Astrocyte of the cerebellum (primary cell): ENCODE measurements at regions not wholly inside any gene's neighbourhood (a gene's known extent, or its start where the extent isn't known, plus 50 kb on each side); places are given as distances from the start of the nearest gene placed in this dataset.

Experiments used
- DNase-seq: peaks from one replicate; pipeline ENCODE4 v3.0.0-alpha.2; 2011; ENCODE audit warnings: low read depth
- H3K4me3 ChIP-seq: 2 replicates; pipeline ENCODE4 v1.5.1; 2011; ENCODE audit warnings: mild to moderate bottlenecking, low read depth, low read length, moderate library complexity
- in situ Hi-C: cut with HindIII; loops from 2 replicates; pipeline ENCODE4 v1.10.0; 2017; ENCODE audit warnings: low sequenced_read_pairs
- TF ChIP-seq, protein P1 (sequence below): IDR thresholded peaks from 2 replicates; pipeline ENCODE4 v1.5.1; 2012; ENCODE audit warnings: low read length, low read depth, moderate library complexity, mild to moderate bottlenecking; ENCODE audit errors: missing control alignments

DNA sequence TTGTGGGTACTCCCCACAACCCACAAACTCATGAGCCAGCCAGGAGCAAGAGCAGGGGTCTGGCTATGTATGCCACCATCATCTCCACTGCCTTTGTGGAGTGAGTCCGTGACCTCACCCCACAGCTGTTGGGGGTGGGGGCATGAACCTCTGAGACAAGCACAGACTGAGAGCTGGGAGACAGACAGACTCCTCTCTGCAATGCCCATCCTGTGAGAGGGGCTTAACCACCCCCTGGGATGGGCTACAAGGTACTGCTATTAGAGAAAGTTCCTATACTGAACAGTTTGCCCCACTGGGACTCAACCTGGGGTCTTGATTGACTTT lies 84.5 kb downstream of the PITPNM2 start:
- TF ChIP-seq, protein P1, sequence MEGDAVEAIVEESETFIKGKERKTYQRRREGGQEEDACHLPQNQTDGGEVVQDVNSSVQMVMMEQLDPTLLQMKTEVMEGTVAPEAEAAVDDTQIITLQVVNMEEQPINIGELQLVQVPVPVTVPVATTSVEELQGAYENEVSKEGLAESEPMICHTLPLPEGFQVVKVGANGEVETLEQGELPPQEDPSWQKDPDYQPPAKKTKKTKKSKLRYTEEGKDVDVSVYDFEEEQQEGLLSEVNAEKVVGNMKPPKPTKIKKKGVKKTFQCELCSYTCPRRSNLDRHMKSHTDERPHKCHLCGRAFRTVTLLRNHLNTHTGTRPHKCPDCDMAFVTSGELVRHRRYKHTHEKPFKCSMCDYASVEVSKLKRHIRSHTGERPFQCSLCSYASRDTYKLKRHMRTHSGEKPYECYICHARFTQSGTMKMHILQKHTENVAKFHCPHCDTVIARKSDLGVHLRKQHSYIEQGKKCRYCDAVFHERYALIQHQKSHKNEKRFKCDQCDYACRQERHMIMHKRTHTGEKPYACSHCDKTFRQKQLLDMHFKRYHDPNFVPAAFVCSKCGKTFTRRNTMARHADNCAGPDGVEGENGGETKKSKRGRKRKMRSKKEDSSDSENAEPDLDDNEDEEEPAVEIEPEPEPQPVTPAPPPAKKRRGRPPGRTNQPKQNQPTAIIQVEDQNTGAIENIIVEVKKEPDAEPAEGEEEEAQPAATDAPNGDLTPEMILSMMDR: no peak

DNA sequence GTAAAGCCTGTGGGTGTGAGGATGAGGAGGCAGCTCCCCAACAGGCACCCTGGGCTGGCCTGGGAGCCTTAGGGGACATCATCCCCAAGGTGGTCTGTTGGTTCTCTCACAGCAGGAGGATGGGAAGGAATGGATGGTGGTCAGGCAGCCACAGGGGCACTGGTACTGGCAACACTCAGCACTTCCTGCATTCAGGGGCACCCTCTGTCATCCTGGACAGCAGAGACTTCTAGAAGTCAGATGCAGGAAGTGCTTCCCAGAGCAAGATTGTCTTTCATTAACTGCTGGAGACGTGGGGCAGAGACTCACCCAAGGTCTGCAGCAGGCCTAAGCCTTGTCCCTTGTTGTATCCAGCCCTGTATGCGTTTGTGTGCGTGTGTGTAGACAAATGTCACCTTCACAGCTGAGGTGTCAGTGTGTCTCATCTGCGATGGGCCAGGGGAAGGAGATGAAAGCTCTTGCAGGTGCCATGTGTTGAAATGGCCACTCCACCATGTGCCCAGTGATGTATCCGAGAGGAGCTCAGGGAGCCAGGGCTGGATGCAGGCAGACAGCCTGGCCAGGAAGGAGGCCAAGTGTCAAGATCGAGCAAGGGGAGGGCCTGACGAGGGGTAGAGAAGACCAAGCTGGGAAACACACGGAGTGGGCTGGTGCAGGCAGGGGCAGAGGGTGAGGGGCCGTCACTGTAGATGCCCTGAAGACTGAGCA lies 85.1 kb downstream of the PITPNM2 start:
- no peak for DNase-seq
- no peak overlapping the region for H3K4me3 ChIP-seq
- in situ Hi-C loops: no loop called here
- TF ChIP-seq, protein P1: no peak

More for the DNA sequence above, 84.5 kb downstream of the PITPNM2 start:
- DNase-seq: no peak
- no peak overlapping the region for H3K4me3 ChIP-seq
- in situ Hi-C loops: no loop called here

DNA sequence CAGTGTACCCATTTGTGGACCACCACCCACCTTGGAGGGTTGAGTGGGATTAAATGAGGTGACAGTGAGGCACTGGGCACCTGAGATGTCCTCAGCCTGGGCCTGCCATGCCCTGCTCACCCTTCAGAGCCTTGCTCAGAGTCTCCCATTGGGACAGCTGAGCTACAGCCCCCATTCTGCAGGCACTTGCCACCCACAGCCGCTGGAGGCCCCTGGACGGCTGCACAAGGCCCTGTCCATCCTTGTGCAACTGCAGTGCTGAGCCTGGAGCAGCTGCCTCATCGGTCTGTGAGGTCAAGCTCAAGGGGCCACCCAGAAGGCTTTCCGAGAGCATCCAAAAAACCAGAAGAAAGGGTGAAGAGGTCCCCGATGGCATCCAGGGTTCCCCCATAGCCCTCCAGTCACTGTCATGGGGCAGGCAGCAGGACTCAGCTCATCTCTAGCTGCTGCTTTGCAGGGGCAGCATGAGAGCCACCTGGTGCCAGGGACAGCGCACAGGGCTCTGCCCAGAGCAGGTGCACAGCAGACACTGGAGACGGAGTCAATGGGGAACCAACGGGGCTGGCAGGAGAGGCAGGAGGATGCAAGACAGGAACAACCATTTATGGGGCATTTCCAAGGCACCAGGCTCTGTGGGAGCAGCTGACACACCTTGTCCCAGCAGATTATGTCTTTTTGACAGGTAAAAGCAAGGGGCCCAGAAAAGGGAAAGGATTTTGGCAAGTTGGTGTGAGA lies 84.6 kb downstream of the ARL6IP4 start:
- TF ChIP-seq, protein P1: no peak
- H3K4me3 ChIP-seq: no peak overlapping the region
- in situ Hi-C loops: no loop called here
- no peak for DNase-seq

DNA sequence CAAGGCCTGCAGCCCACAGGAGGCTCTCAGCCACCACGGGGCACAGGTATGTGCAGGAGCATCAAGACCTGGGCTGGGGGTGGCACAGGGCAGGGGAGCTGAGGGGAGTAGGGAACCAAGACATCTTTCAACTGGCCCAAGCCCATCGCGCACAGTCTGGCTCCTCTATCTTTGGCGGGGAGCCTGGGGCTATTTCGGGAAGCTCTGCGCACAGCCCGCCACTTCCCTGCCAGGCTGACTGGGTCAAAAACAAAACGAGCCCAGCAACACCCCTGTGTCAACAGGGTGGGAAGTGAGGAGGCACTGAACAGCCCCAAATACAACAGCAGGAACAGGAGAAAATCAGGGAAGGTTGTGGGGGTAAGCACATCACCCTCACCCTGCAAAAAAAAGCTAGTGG lies 83.9 kb downstream of the ARL6IP4 start:
- TF ChIP-seq, protein P1: no peak
- in situ Hi-C loops: no loop called here
- no peak for DNase-seq
- H3K4me3 ChIP-seq: no peak overlapping the region

DNA sequence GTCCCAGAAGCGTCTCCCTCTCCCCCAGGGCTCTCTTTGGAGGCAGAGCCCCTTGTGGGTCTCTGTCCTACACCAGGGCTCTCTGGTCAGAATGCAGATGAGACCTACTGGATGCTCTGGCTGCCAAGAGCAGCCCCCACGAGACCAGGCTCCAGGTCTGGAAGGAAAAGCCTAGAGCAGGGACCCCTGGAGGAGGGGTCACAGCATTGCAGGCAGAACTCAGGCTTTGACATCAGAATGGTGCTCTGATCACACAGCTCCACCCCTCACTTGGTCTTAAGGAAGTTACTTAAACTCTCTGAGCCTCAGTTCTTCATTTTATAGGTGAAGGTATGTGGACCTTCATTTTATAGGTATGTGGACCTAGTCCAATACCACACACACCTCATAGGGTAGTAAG lies 83.1 kb downstream of the ARL6IP4 start:
- TF ChIP-seq, protein P1: peak; percentile 52
- H3K4me3 ChIP-seq: no peak overlapping the region
- in situ Hi-C loops: no loop called here
- DNase-seq: no peak

DNA sequence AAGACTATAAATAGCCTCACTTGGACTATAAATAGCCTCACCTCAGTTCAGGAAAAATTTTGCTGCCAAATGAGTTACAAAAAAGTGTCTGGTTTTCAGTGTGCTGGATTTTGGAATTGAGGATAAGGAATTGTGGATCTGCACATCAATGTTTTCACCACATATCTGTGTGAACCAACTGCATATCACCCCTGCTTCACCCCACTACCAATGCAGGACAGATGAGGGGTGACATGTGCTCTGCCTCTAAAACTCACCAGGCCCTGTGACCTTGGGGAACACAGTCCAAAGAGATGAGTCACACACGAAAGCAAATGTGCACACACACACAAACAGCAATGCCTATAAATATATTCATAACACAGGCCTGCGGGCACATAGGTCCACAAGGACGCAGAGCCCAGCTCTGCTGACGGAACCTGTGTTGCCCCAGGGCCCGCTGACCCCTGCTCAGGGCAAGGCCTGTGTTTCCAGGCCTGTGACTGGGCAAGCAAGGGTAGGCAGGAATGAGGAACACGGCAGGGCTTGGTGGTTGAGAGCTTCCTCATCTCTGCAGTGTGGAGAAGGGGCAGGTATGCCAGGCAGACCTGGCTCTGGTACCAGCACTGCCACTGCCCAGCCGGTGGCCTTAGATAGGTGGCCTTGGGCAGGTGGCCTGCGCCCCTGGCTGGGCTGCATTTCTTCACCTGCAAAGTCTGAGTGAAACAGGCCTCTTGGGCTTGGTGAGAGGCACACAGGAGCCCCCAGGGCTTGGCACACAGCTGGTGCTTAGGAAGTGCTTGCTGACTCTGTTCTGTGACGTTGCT lies 82.4 kb downstream of the ARL6IP4 start:
- TF ChIP-seq, protein P1: no peak
- in situ Hi-C loops: no loop called here
- no peak overlapping the region for H3K4me3 ChIP-seq
- DNase-seq: no peak
